ENCODE measurements at regions not wholly inside any gene's neighbourhood (a gene's known extent, or its start where the extent isn't known, plus 50 kb on each side); places are given as distances from the start of the nearest gene placed in this dataset.
"Not testable (repeated sequence)": the region's sequence is repeated elsewhere in the genome, so short reads cannot be mapped to it uniquely, and the experiment has no call there.

DNA sequence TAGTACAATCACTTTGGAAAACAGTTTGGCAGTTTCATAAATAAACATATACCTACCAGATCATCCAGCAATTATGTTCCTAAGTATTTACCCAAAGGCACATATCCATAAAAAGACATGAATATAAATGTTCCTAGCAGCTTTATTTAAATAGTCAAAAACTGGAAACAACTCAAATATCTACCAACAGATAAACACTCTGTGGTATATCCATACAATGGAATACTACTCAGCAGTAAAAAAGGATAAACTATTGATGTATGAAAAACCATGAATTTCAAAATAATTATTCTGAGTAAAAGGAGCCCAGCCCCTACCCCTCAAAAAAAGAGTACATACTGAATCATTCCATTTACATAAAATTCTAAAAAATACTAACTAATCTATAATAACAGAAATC lies 232.7 kb upstream of the SLC30A5 start:
- DNase-seq (ENCODE audit: low read depth in 2 of 2) = no peak

DNA sequence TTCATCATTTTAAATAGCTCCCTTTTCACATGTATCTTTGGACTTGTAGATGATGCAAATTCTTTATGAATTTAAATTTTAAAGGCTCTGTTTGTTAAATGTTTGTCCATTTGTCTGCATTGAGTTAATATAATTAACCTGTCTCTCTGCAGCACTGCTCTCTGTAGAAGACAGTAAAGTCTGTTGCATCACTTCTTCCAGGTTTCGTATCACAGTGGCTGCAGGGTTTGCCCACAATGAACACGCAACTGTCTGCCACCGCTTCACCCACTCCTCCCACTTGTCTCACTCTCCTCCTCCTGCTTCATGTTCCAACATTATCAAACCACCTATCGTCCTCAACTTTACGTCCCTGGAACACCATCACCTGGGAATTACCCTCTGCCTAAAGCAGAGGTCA lies 231.3 kb upstream of the SLC30A5 start:
- no peak for DNase-seq (ENCODE audit: low read depth in 2 of 2)

DNA sequence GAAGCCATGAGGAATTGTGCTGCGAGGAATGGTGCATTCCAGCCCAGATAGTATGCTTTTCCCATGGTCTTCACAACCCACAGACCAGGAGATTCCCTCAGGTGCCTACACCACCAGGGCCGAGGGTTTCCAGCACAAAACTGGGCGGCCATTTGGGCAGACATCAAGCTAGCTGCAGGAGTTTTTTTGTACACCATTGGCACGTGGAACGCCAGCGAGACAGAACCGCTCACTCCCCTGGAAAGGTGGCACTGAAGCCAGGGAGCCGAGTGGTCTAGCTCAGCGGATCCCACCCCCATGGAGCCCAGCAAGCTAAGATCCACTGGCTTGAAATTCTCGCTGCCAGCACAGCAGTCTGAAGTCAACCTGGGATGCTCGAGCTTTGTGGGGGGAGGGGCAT lies 228.6 kb upstream of the SLC30A5 start:
- DNase-seq (ENCODE audit: low read depth in 2 of 2) = not testable (repeated sequence)

DNA sequence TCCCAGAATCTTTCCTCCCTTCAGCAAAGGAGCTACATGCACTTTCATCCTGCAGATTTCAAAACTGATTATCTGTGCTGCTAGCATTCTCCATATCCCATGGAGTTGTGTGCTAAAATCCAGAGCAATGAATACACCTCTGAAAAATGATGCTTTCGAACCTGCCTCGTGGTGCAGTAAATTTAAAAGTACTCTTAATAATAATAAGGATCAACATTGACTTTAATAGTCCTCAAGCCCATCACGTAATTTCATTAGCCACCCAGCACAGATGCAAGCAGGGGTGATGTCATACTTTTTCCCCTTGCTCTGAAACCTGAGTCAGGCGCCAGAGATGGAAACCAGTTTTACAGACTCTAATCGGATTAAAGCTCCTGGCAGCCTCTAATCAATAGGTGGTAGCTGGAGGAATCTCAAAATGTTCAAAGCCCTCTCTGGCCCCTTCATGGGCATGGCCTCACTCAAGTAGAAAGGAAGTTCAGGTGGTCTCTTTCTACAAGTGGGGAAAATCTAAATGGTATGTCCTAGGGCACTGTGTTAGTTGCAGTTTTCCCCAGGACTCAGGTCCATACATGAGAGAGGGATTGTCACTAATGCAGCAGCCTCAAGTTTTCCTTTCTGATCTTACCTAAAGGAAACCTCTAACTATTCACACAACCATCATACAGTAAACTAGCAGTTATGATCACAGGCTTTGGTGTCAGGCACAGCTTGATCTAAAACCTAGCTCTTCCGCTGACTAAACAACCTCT lies 221.6 kb upstream of the SLC30A5 start:
- DNase-seq (ENCODE audit: low read depth in 2 of 2) = no peak

DNA sequence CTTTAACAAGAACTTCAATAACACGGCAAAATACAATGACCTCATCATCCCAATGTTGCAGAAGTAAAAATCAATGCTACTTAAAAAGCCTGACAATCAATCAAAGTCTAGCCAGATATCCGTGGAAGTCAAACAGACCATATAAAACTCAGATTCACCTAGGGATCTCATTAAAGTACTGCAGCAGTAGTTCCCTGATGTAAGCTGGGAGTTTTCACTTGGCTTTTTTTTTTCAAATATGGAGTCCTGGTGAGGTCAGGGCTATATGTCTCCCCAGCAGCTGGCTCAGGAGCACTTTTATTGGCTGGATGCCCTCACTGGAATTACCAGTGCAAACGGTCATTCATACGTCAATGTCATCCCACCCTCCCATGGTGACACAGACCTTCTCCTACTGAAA lies 220.6 kb upstream of the SLC30A5 start:
- no peak for DNase-seq (ENCODE audit: low read depth in 2 of 2)

DNA sequence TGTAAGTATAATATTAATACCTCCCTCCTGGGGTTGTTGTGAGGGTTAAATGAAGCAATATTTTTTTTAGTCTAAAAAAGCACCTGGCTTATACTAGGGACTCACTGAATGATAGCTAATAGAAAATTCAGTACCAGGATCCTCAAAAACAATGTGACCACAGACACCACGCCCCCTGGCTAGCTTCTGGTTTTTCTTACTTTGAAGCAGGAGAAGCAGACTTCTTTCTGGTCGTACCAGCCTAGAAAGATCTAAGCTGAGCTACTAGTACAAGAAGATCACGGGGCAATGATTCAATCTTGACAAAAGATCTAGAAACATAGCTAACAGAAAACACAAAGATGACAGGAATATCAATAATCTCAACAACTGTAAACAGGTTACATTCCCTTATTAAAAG lies 218.5 kb upstream of the SLC30A5 start:
- no peak for DNase-seq (ENCODE audit: low read depth in 2 of 2)

DNA sequence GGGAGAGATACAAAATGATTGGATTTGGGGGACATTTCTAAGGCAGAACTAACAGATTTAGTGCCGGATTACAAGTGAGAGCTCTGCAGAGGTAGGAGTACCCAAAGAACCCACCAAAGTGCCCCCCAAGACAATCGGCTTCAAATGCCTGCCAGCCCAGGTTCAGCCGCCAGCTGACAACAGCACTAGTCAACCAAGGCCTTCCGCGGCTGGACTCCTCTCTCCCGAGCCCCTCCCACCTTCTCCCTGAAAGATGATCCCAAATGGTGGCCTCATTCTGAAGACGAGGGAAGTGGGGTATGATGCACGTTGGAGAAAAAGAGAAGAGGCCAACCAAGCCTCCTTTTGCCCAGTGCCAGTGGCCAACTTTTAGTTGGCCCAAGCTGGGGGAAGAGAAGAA lies 210.4 kb upstream of the SLC30A5 start:
- no peak for DNase-seq (ENCODE audit: low read depth in 2 of 2)

DNA sequence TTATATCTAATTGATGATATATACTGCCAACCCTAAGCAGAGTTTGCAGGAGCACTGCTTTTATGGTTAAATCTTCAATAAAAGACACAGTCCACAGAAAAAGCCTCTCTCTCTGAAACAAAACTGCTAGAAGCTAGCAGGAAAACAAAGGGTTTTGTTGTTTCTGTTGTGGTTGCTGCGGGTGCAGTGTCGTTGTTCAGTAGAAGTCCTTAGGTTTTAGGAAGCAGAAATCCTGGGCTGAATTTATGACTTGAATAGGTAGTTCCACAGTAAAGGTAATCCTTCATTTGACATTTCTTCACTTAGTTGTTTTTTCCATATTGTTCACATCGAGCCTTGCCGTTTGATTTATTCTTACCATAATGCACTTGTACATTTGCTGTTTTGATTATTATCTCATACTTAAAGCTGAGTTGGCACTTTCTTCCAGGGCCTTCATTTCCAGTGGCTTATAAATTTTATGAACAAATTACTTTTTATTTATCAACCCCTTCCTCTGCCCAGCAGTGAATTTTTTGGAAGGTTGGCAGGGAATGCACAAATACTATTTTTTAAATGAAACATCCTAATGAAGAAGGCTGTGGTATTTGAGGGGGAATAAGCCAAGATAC lies 209.6 kb upstream of the SLC30A5 start:
- no peak for DNase-seq (ENCODE audit: low read depth in 2 of 2)

DNA sequence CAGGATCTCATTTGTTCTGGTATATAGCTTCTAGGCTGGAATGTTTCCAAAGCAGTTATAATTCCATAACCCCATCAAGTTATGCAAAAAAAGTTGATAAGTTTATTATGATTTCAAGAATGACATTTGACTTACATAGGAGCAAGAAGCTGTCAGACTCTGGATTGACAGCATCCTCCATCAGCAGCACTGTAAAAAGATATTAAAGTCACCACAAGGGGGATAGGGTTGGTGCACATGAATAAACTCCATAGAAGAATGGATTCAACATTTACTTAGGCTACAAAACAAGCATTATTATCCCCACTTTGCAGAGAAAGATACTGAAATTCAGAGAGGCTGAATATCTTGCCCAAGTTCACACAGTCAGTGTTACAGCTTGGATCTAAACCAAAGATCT lies 208.9 kb upstream of the SLC30A5 start:
- no peak for DNase-seq (ENCODE audit: low read depth in 2 of 2)

DNA sequence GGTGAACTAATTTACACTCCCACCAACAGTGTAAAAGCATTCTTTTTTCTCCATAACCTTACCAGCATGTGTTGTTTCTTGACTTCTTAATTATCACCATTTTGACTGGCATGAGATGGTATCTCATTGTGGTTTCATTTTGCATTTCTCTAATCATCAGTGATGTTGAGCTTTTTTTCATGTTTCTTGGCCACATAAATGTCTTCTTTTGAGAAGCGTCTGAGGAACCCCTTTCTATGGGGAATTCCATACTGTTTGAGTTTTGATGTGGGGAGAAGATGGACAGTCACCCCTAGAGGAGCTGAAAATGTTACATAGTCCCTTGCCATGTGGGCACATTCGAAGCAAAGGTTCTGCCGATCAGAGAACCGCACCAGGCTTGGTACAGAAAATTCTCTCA lies 207.0 kb upstream of the SLC30A5 start:
- no peak for DNase-seq (ENCODE audit: low read depth in 2 of 2)

DNA sequence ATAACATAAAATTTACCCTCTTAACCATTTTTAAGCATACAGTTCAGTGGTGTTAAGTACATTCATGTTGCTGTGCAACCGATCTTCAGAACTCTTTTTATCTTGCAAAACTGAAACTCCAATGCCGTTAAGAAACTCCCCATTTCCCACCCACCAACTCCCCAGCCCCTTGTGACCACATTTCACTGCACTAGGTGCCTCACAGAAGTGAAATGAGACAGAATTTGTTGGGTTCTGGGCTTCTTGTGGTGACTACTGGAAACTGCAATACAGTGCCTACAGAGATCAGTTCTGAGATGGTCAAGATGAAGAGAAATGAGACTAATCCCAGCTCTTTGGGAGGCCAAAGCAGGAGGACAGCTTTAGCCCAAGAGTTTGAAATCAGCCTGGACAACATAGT lies 202.1 kb upstream of the SLC30A5 start:
- DNase-seq (ENCODE audit: low read depth in 2 of 2) = no peak

DNA sequence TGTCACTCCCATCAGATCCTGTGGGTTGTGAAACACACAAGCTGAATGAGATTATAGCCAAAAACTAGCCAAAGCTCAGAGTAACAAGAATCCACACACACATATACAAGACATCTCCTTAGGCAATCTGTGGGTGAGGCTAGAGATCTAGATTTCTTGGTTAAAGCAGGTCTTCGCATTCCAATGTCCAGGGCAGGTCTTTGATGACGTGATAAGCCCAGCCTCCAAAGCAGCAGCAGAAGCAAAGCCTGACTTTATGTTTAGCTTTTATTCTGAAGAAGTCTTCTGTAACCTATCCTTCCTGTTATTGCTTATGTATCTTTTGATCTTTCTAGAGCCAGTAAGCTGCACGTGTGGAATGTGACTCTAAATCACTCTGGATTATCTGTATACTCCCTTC lies 199.1 kb upstream of the SLC30A5 start:
- DNase-seq (ENCODE audit: low read depth in 2 of 2) = no peak

DNA sequence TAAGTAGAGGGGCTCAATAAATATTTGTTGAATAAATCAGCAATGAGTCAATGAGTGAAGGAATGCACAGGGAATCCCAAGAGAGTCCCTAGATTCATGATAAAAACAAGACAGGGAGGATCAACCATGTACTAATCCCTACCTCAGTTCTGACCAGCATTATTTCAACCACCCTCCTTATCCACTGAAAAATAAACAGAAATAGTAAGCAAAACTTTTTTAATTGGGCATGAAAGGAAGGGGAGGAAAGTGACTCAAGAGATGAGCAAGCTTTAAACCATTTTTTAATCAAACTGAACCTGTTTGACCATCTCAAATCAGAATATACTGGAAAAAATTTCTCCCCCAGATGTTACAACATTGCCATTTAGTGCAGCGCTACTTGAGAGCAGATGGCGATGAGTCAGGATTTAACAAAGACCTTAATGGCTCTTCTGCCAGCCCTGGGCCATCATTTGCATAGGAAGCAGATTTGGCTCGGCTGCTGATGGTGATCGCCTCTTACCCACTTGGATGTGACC lies 194.8 kb upstream of the SLC30A5 start:
- no peak for DNase-seq (ENCODE audit: low read depth in 2 of 2)

DNA sequence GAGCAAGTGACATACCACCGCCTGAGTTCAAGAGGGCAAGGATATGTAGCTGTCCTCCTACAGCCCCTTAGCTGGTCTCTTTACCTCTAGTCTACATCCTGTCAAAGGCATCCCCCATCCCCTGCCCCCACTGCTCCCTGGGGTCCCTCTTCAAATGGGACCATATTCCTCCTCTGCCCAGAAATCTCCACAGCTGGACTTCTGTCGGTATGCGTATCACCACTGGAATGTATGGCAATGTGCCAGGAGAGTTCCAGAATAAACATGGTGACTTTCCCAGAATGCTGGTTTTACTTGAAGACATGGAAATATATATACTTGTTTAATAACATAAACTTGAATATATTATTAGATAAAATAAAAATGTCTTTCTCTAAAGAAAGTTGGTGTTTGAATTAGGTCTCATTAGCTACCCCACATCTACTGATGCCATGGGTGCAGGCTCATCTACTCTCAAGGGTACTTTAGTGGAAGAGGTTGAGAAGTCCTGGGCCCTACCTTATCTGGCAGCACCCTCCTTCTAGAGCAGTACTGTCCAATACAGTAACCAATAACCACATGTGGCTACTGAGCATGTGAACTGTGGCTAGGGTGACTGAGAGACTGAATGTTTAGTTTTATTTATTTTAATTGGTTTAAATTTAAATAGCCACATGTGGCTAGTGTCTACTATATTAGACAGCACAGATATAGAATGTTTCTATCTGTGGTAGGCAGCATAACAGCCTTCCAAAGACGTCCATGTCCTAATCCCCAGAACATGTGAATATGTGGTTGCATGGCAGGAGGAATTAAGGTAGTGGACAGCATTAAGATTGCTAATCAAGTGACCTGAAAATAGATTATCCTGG lies 181.7 kb upstream of the SLC30A5 start:
- no peak for DNase-seq (ENCODE audit: low read depth in 2 of 2)

DNA sequence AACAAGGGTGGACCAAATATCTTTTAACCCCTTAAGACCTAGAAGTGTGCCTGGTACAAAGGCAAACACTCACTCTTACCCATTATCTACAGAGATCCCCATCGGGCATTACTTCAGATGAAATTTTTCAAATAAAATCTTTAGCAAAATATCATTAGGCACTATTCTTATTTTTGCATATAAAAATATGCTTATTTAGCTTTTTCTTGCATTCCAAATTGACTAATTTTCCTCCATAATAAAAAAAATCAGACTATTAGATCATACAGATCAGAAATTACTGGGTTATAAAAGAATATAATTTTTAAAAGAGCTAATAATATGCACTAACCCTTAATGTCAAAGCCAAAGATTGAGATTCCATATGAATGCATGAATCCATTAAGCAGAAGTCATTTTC lies 178.7 kb upstream of the SLC30A5 start:
- DNase-seq (ENCODE audit: low read depth in 2 of 2) = no peak

DNA sequence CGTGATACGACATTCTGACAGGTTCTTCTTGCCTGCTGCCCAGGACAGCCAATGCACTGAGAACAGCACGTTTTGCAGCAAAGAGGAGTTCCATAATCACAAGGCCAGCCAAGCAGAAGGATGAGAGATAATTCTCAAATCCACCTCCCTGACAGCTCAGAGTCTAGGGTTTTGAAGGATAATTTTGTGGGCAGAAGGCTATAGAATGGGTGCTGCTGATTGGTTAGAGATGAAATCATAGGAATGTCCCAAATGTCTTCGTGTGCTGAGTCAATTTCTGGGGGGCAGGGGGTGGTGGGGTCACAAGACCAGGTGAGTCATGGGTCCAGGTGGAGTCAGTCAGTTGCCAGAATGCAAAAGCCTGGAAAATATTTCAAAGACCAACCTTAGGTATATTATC lies 175.5 kb upstream of the SLC30A5 start:
- DNase-seq (ENCODE audit: low read depth in 2 of 2) = no peak

DNA sequence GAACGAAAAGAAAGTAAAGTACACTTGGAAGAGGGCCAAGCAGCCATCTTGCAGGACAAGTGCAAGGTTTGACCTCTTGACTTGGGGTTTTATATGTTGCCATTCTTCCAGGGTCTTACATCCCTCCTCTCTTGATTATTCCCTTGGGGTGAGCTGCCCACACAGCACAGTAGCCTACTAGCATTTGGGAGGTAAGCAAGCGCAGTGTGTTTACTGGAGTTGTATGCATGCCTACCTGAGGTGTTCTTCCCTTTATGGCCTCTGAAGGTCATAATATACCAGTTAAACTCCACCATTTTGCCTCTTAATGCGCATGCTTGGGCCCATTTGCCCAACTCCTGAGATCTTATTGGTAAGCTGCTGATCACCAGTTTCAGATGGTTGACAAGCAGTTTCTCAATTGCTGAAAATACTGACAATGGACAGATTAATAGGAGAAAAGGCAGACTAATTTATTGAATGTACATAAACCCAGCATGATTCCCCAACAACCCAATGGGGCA lies 173.8 kb upstream of the SLC30A5 start:
- no peak for DNase-seq (ENCODE audit: low read depth in 2 of 2)

DNA sequence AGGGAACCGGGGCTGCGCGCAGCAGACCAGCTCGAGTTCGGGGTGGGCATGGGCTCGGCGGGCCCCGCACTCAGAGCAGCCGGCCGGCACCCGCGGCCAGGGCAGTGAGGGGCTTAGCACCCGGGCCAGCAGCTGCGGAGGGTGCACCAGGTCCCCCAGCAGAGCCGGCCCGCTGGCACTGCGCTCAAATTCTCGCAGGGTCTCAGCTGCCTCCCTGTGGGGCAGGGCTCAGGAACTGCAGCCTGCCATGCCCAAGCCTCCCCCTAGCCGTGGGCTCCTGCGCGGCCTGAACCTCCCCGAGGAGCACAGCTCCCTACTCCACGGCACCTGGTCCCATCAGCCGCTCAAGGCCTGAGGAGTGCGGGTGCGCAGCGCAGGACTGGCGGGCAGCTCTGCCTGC lies 172.9 kb upstream of the SLC30A5 start:
- DNase-seq (ENCODE audit: low read depth in 2 of 2) = no peak

DNA sequence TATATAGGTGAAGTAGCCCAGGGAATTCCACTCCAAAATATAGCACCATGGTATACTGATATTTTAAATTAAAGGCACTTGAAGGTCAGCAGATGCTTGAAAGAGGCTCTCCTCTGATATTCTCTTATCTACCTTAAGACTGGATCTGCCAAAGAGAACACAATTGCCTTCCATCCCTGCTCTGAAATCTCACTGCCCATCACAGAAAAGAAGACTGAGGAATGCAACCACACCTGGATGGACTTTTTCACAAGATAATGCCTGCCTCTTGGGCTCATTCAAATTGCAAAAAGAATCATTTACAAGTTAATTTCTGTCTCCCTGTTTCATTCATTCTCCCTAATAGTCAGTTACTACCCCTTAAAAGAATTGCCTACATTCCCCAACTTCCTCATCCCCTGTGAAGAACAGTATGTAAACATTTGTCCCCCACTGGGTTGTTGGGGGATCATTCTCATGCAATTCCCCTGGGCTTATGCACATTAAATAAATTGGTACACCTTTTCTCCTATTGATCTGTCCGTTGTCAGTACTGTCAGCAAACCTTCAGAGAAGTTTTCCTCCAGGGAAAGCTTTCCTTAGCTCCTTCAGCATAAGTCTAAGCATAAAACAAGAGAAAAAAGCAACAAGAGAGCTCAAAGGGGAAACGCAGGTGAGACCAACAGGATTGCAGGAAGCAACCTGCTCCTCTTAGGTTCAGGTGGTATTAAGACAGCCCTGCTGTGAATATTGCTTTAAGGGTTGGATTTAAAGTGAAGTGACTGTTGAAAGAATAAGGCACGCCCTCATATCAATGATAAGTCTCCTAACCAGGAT lies 171.4 kb upstream of the SLC30A5 start:
- DNase-seq (ENCODE audit: low read depth in 2 of 2) = no peak

DNA sequence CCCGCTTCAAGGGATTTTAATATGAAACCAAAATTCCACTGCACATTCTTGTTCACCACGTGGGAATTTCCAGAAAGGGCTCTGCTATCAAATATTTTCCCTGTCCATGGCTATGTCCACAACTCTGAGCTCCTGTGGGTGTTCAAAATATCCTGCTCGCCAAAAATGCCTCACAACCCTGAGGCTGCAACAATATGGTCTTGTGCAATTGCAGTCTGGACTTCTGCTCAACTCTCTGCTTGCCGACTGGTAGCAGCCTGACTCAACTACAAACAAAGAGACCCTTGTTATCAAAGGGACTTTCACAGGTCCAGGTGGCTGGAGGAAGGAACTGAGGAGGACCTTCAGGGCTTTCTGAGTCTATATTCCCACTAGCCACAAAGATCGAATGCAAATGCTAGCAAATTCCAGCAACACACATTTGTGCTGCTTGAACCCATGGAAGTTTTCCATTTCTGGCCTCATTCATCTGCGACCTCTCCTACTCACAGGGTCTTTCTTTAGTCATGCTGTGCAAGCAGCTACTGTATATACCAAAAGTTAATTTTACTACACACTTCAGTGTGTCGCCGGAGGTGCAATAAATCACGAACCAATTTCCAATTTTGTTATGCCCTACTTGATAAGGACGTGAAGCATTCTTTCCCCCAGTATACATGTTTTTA lies 169.2 kb upstream of the SLC30A5 start:
- DNase-seq (ENCODE audit: low read depth in 2 of 2) = no peak
